ENCODE measurements at regions not wholly inside any gene's neighbourhood (a gene's known extent, or its start where the extent isn't known, plus 50 kb on each side); places are given as distances from the start of the nearest gene placed in this dataset.

GRCh38 chr1:56289260-56289659 is 290.1 kb downstream of the PLPP3 start:
- no peak overlapping the region for H3K4me3 ChIP-seq (replicated peaks in 1 of 4; ENCODE audit: control extremely low read depth in 1 of 4, insufficient read depth in 1 of 4, low read depth in 3 of 4, low read length in 4 of 4)
- H3K79me2 ChIP-seq (ENCODE audit: control insufficient read depth, insufficient read depth, low read length), result no peaks in the 10 kb centered on the region
- no peaks in the 10 kb centered on the region for H3K36me3 ChIP-seq (ENCODE audit: control insufficient read depth, insufficient read depth, low read length)
- TF ChIP-seq EZH2 (IDR thresholded peaks at IDR 0.05; ENCODE audit: low read length, missing control alignments), result no peak
- TF ChIP-seq, protein P1, sequence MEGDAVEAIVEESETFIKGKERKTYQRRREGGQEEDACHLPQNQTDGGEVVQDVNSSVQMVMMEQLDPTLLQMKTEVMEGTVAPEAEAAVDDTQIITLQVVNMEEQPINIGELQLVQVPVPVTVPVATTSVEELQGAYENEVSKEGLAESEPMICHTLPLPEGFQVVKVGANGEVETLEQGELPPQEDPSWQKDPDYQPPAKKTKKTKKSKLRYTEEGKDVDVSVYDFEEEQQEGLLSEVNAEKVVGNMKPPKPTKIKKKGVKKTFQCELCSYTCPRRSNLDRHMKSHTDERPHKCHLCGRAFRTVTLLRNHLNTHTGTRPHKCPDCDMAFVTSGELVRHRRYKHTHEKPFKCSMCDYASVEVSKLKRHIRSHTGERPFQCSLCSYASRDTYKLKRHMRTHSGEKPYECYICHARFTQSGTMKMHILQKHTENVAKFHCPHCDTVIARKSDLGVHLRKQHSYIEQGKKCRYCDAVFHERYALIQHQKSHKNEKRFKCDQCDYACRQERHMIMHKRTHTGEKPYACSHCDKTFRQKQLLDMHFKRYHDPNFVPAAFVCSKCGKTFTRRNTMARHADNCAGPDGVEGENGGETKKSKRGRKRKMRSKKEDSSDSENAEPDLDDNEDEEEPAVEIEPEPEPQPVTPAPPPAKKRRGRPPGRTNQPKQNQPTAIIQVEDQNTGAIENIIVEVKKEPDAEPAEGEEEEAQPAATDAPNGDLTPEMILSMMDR (conservative IDR thresholded peaks at IDR 0.05 in 1 of 2, IDR thresholded peaks at IDR 0.05 in 1 of 2; ENCODE audit: low read depth in 1 of 2, low read length in 2 of 2), result no peak
- no peaks in the 10 kb centered on the region for H3K9me3 ChIP-seq (ENCODE audit: control insufficient read depth, insufficient read depth, low read depth, low read length)
- H4K20me1 ChIP-seq (ENCODE audit: control insufficient read depth, extremely low read depth, insufficient read depth, low read length), result no peaks in the 10 kb centered on the region
- H3K4me2 ChIP-seq (ENCODE audit: extremely low read depth, insufficient read depth, low read length), result no peak overlapping the region
- no peak for DNase-seq (ENCODE audit: low read depth in 2 of 2)
- no peaks in the 10 kb centered on the region for H3K27me3 ChIP-seq (ENCODE audit: control insufficient read depth, insufficient read depth, low read length)
- H3K9ac ChIP-seq (ENCODE audit: insufficient read depth, low read length), result no peak overlapping the region
- no peak overlapping the region for H2AFZ ChIP-seq (ENCODE audit: low read length)
- H3K27ac ChIP-seq (ENCODE audit: insufficient read depth, low read length), result no peak overlapping the region
- no peaks in the 10 kb centered on the region for H3K4me1 ChIP-seq (ENCODE audit: control insufficient read depth, extremely low read depth, insufficient read depth, low read length)

DNA sequence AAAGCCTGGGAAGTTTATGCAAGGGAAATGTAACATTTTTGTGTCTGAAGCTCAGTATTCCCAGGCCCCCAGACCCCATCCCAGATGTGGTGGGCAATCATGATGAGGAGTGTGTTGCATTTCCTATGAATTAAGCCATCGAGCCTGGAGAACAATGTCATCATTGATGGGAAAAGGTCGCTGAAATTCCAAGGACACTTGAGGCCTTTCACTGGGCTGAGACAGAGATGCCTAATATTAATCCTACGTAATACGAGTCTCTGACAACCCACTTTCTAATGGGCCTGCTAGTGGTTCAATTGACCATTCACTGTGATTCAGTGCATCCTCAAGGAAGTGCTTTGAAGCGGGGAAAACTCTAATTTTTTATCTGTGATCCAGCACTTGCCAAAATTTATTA is 291.6 kb downstream of the PLPP3 start:
- no peak overlapping the region for H3K4me2 ChIP-seq (ENCODE audit: extremely low read depth, insufficient read depth, low read length)
- DNase-seq (ENCODE audit: low read depth in 2 of 2), result no peak
- H3K4me1 ChIP-seq (ENCODE audit: control insufficient read depth, extremely low read depth, insufficient read depth, low read length), result no peaks in the 10 kb centered on the region
- no peaks in the 10 kb centered on the region for H3K27me3 ChIP-seq (ENCODE audit: control insufficient read depth, insufficient read depth, low read length)
- no peaks in the 10 kb centered on the region for H3K9me3 ChIP-seq (ENCODE audit: control insufficient read depth, insufficient read depth, low read depth, low read length)
- H3K79me2 ChIP-seq (ENCODE audit: control insufficient read depth, insufficient read depth, low read length), result no peaks in the 10 kb centered on the region
- no peaks in the 10 kb centered on the region for H4K20me1 ChIP-seq (ENCODE audit: control insufficient read depth, extremely low read depth, insufficient read depth, low read length)
- no peak overlapping the region for H3K27ac ChIP-seq (ENCODE audit: insufficient read depth, low read length)
- TF ChIP-seq EZH2 (IDR thresholded peaks at IDR 0.05; ENCODE audit: low read length, missing control alignments), result no peak
- TF ChIP-seq, protein P1 (conservative IDR thresholded peaks at IDR 0.05 in 1 of 2, IDR thresholded peaks at IDR 0.05 in 1 of 2; ENCODE audit: low read depth in 1 of 2, low read length in 2 of 2), result no peak
- H3K36me3 ChIP-seq (ENCODE audit: control insufficient read depth, insufficient read depth, low read length), result no peaks in the 10 kb centered on the region
- no peak overlapping the region for H3K4me3 ChIP-seq (replicated peaks in 1 of 4; ENCODE audit: control extremely low read depth in 1 of 4, insufficient read depth in 1 of 4, low read depth in 3 of 4, low read length in 4 of 4)
- no peak overlapping the region for H2AFZ ChIP-seq (ENCODE audit: low read length)
- H3K9ac ChIP-seq (ENCODE audit: insufficient read depth, low read length), result no peak overlapping the region

- no peak overlapping the region for H3K9ac ChIP-seq (ENCODE audit: insufficient read depth, low read length)
- H3K36me3 ChIP-seq (ENCODE audit: control insufficient read depth, insufficient read depth, low read length), result no peaks in the 10 kb centered on the region
- no peaks in the 10 kb centered on the region for H3K79me2 ChIP-seq (ENCODE audit: control insufficient read depth, insufficient read depth, low read length)
- no peaks in the 10 kb centered on the region for H3K27me3 ChIP-seq (ENCODE audit: control insufficient read depth, insufficient read depth, low read length)
- no peak overlapping the region for H3K4me2 ChIP-seq (ENCODE audit: extremely low read depth, insufficient read depth, low read length)
- H3K4me3 ChIP-seq (replicated peaks in 1 of 4; ENCODE audit: control extremely low read depth in 1 of 4, insufficient read depth in 1 of 4, low read depth in 3 of 4, low read length in 4 of 4), result no peak overlapping the region
- no peaks in the 10 kb centered on the region for H3K9me3 ChIP-seq (ENCODE audit: control insufficient read depth, insufficient read depth, low read depth, low read length)
- H4K20me1 ChIP-seq (ENCODE audit: control insufficient read depth, extremely low read depth, insufficient read depth, low read length), result no peaks in the 10 kb centered on the region
- TF ChIP-seq EZH2 (IDR thresholded peaks at IDR 0.05; ENCODE audit: low read length, missing control alignments), result no peak
- TF ChIP-seq, protein P1 (conservative IDR thresholded peaks at IDR 0.05 in 1 of 2, IDR thresholded peaks at IDR 0.05 in 1 of 2; ENCODE audit: low read depth in 1 of 2, low read length in 2 of 2), result no peak
- H2AFZ ChIP-seq (ENCODE audit: low read length), result no peak overlapping the region
- H3K27ac ChIP-seq (ENCODE audit: insufficient read depth, low read length), result no peak overlapping the region
- DNase-seq (ENCODE audit: low read depth in 2 of 2), result no peak
- H3K4me1 ChIP-seq (ENCODE audit: control insufficient read depth, extremely low read depth, insufficient read depth, low read length), result no peaks in the 10 kb centered on the region
Measured at GRCh38 chr1:56286956-56287355, 292.4 kb downstream of the PLPP3 start.
